Lower leg skin (tissue), 3 donors: ENCODE measurements at regions not wholly inside any gene's neighbourhood (a gene's known extent, or its start where the extent isn't known, plus 50 kb on each side); places are given as distances from the start of the nearest gene placed in this dataset.

Source experiments
- CTCF ChIP-seq, 3 donors: fragments of 450-650 bp; IDR thresholded peaks; one replicate each; pipeline ENCODE4 v1.5.1; 2016; ENCODE audit warnings: antibody characterized with exemption in 3 of 3, mild to moderate bottlenecking in 3 of 3, moderate library complexity in 2 of 3
- POLR2A ChIP-seq, 2 donors: fragments of 450-650 bp; IDR thresholded peaks; one replicate each; pipeline ENCODE4 v1.6.1; 2016 to 2017; ENCODE audit warnings: antibody characterized with exemption in 2 of 2, mild to moderate bottlenecking in 1 of 2, moderate library complexity in 1 of 2

GRCh38 chr21:19785941-19786340 lies 1212.3 kb upstream of the NCAM2 start:
- TF ChIP-seq CTCF (IDR thresholded peaks at IDR 0.05) (no peak), POLR2A (IDR thresholded peaks at IDR 0.05) (no peak)
